SH-SY5Y (cell line): ENCODE measurements at regions not wholly inside any gene's neighbourhood (a gene's known extent, or its start where the extent isn't known, plus 50 kb on each side); places are given as distances from the start of the nearest gene placed in this dataset.

Experiments used
- GATA2 ChIP-seq: IDR thresholded peaks from 2 replicates; pipeline ENCODE4 v1.6.1; 2011; ENCODE audit warnings: mild to moderate bottlenecking, low read depth, low read length
- GATA3 ChIP-seq: IDR thresholded peaks from 2 replicates; pipeline ENCODE4 v1.6.1; 2011; ENCODE audit warnings: low read depth, mild to moderate bottlenecking, low read length, moderate library complexity

DNA sequence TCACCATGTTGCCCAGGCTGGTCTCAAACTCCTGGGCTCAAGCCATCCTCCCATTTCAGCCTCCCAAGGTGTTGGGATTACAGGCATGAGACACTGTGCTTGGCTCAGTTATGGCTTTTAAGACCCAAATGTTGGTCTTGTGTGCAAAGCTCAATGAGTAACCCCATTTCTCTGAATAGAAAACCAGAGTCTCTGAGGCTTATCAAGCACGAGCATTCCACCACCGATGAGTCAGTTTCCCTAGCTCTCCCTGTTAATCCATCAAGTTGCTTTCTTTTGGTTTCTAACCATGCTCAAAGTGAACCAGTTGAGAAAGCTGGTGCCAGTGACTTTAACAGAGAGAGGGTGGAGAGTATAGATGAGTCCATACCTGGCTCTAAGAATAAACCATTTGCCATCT lies 350.9 kb upstream of the ADGRL2 start:
- no peak for TF ChIP-seq GATA2
- no peak for TF ChIP-seq GATA3
